ENCODE measurements at regions not wholly inside any gene's neighbourhood (a gene's known extent, or its start where the extent isn't known, plus 50 kb on each side); places are given as distances from the start of the nearest gene placed in this dataset.

DNA sequence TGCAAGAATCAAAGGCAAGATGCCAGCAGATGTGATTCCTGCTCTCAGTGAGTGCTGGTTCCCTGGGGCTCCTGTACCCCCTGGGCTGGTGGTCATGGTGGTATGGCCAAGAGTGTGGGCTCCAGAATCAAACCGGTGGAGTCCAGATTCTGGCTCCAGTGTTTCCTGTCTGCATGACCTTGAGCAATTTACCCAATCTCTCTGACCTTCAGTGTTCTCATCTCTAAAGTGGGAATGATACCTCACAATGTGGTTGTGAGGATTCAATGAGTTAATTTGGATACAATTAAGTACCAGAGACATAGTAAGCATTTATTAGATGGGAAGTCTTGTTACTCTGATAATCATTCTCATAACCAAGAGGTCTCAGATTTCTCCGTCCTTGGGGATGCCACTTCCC lies 218.4 kb upstream of the JARID2 start:
- TF ChIP-seq, protein P1, sequence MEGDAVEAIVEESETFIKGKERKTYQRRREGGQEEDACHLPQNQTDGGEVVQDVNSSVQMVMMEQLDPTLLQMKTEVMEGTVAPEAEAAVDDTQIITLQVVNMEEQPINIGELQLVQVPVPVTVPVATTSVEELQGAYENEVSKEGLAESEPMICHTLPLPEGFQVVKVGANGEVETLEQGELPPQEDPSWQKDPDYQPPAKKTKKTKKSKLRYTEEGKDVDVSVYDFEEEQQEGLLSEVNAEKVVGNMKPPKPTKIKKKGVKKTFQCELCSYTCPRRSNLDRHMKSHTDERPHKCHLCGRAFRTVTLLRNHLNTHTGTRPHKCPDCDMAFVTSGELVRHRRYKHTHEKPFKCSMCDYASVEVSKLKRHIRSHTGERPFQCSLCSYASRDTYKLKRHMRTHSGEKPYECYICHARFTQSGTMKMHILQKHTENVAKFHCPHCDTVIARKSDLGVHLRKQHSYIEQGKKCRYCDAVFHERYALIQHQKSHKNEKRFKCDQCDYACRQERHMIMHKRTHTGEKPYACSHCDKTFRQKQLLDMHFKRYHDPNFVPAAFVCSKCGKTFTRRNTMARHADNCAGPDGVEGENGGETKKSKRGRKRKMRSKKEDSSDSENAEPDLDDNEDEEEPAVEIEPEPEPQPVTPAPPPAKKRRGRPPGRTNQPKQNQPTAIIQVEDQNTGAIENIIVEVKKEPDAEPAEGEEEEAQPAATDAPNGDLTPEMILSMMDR (conservative IDR thresholded peaks at IDR 0.05; ENCODE audit: low read length): no peak
- TF ChIP-seq EZH2phosphoT487 (IDR thresholded peaks at IDR 0.05; ENCODE audit: borderline replicate concordance, low read depth, low read length): no peak
